Prostate gland (tissue), 2 donors: ENCODE measurements at regions not wholly inside any gene's neighbourhood (a gene's known extent, or its start where the extent isn't known, plus 50 kb on each side); places are given as distances from the start of the nearest gene placed in this dataset.
A peak's percentile ranks its signal among the peaks of the same experiment; 100 is the strongest.

Experiments
- DNase-seq: peaks from one replicate; pipeline ENCODE4 v3.0.0-alpha.2; 2019; ENCODE audit warnings: low spot score
- H3K27ac ChIP-seq, 2 donors: fragments of 200-600 bp; sonication (generic); 2 replicates each; pipeline ENCODE4 v1.5.1; 2017 to 2019
- H3K27me3 ChIP-seq: fragments of 200-600 bp; sonication (generic); replicated peaks from 2 replicates; pipeline ENCODE4 v1.5.1; 2019; ENCODE audit not compliant: insufficient read depth
- H3K36me3 ChIP-seq, 2 donors: fragments of 200-600 bp; sonication (generic); 1 replicate in 1 of 2; 2 replicates in 1 of 2; pipeline versions ENCODE4 v1.5.1 to v1.8.1; 2017 to 2019
- H3K4me1 ChIP-seq: fragments of 200-600 bp; sonication (generic); replicated peaks from 2 replicates; pipeline ENCODE4 v1.5.1; 2019
- H3K4me3 ChIP-seq, 2 donors: fragments of 200-600 bp; sonication (generic); 2 replicates each; pipeline ENCODE4 v1.5.1; 2017 to 2019
- H3K9me3 ChIP-seq: fragments of 200-600 bp; sonication (generic); 2 replicates; pipeline ENCODE4 v1.5.1; 2017
- CTCF ChIP-seq, 4 experiments: fragments of 200-600 bp in 2 of 4; fragments of 450-650 bp in 2 of 4; sonication (generic) in 2 of 4; IDR thresholded peaks; 1 replicate in 3 of 4; 2 replicates in 1 of 4; pipeline ENCODE4 v1.5.1; 2016 to 2019; ENCODE audit warnings: antibody characterized with exemption in 4 of 4, mild to moderate bottlenecking in 2 of 4, moderate library complexity in 2 of 4
- POLR2A ChIP-seq: fragments of 450-650 bp; IDR thresholded peaks from one replicate; pipeline ENCODE4 v1.6.1; 2016; ENCODE audit warnings: antibody characterized with exemption, mild to moderate bottlenecking
- POLR2AphosphoS5 ChIP-seq: sonication (generic); formaldehyde crosslinking; IDR thresholded peaks from one replicate; pipeline ENCODE4 v1.6.1; 2017; ENCODE audit warnings: antibody characterized with exemption
- WGBS: methylation state at CpG from one replicate; pipeline ENCODE4 v1.1.5; 2018; 5-methylcytosine and 5-hydroxymethylcytosine counted together
- intact Hi-C: fragments of 100-400 bp; cut with DNase I; formaldehyde crosslinking; loops from one replicate; pipeline ENCODE4 v1.14.2; 2022

GRCh38 chr2:19542796-19543662, 184.6 kb upstream of the OSR1 start:
- Histone ChIP-seq H3K27ac (no peak overlapping the region), H3K27me3 (no peaks in the 10 kb centered on the region), H3K4me1 (no peaks in the 10 kb centered on the region), H3K9me3 (no peaks in the 10 kb centered on the region), H3K36me3 (no peaks in the 10 kb centered on the region), H3K4me3 (no peak overlapping the region)
- intact Hi-C loops: no loop called here
- no peak for DNase-seq
- WGBS: 90% methylated on average over 8 of the region's 8 CpGs
- TF ChIP-seq POLR2AphosphoS5: no peak
- no peak for TF ChIP-seq CTCF (IDR thresholded peaks at IDR 0.05)
- no peak for TF ChIP-seq POLR2A

- intact Hi-C loops: no loop called here
- TF ChIP-seq CTCF (IDR thresholded peaks at IDR 0.05) (no peak), POLR2A (no peak), POLR2AphosphoS5 (no peak)
- Histone ChIP-seq H3K9me3 (no peaks in the 10 kb centered on the region), H3K36me3 (no peaks in the 10 kb centered on the region), H3K27ac (no peak overlapping the region), H3K4me1 (no peaks in the 10 kb centered on the region), H3K4me3 (no peak overlapping the region), H3K27me3 (no peaks in the 10 kb centered on the region)
- 88% methylated on average over 4 of the region's 4 CpGs for WGBS
- no peak for DNase-seq
Observed at GRCh38 chr2:19541884-19542283, 183.5 kb upstream of the OSR1 start.

- Histone ChIP-seq H3K27me3 (no peaks in the 10 kb centered on the region), H3K4me3 (no peak overlapping the region), H3K4me1 (no peaks in the 10 kb centered on the region), H3K27ac (no peak overlapping the region), H3K36me3 (no peaks in the 10 kb centered on the region), H3K9me3 (no peaks in the 10 kb centered on the region)
- peak; percentile 27 for DNase-seq
- TF ChIP-seq POLR2AphosphoS5: peak; percentile 69
- TF ChIP-seq CTCF (IDR thresholded peaks at IDR 0.05): no peak
- TF ChIP-seq POLR2A: no peak
- intact Hi-C loops: no loop called here
- WGBS: 64% methylated on average over 7 of the region's 7 CpGs
Observed at GRCh38 chr2:19540739-19541525, 182.5 kb upstream of the OSR1 start.

GRCh38 chr2:19538411-19538963, 180.1 kb upstream of the OSR1 start:
- WGBS: 67% methylated on average over 7 of the region's 7 CpGs
- Histone ChIP-seq H3K4me3 (no peak overlapping the region), H3K9me3 (no peaks in the 10 kb centered on the region), H3K36me3 (no peaks in the 10 kb centered on the region), H3K27ac (no peak overlapping the region), H3K27me3 (no peaks in the 10 kb centered on the region), H3K4me1 (no peaks in the 10 kb centered on the region)
- no peak for TF ChIP-seq POLR2A
- TF ChIP-seq POLR2AphosphoS5: no peak
- TF ChIP-seq CTCF (IDR thresholded peaks at IDR 0.05): no peak
- no peak for DNase-seq
- intact Hi-C loops: no loop called here
